ENCODE measurements at regions not wholly inside any gene's neighbourhood (a gene's known extent, or its start where the extent isn't known, plus 50 kb on each side); places are given as distances from the start of the nearest gene placed in this dataset.
A peak's percentile ranks its signal among the peaks of the same experiment; 100 is the strongest.

- H3K36me3 ChIP-seq (ENCODE audit: insufficient read depth, low read length), result no peaks in the 10 kb centered on the region
- H3K4me1 Mint-ChIP-seq (ENCODE audit: low read depth, unreplicated experiment), result peaks cover 25% of the 10 kb centered on the region
These were observed 149.3 kb upstream of the B3GAT1 start for GRCh38 chr11:134561331-134561720.

GRCh38 chr11:134560566-134561330, 148.7 kb upstream of the B3GAT1 start:
- no peaks in the 10 kb centered on the region for H3K27me3 ChIP-seq (ENCODE audit: insufficient read depth, low read length)
- H3K4me1 ChIP-seq (ENCODE audit: insufficient read depth, low read length), result no peaks in the 10 kb centered on the region
- no peaks in the 10 kb centered on the region for H3K9me3 Mint-ChIP-seq (ENCODE audit: unreplicated experiment)
- TF ChIP-seq EZH2 (IDR thresholded peaks at IDR 0.05; ENCODE audit: insufficient read depth, low read length) (no peak), CTCF (IDR thresholded peaks at IDR 0.05; ENCODE audit: insufficient read depth, low read depth, low read length) (no peak)
- H3K9ac ChIP-seq (ENCODE audit: low read length), result no peak overlapping the region
- H3K79me2 ChIP-seq (ENCODE audit: insufficient read depth, low read length), result no peaks in the 10 kb centered on the region
- H3K36me3 ChIP-seq (ENCODE audit: insufficient read depth, low read length), result no peaks in the 10 kb centered on the region
- H3K36me3 Mint-ChIP-seq (ENCODE audit: low read depth, unreplicated experiment), result peaks cover 2% of the 10 kb centered on the region
- H3K4me3 ChIP-seq (ENCODE audit: insufficient read depth, low read depth, low read length), result no peak overlapping the region
- H3K27me3 Mint-ChIP-seq (ENCODE audit: low read depth, unreplicated experiment), result peaks cover 30% of the 10 kb centered on the region
- DNase-seq (ENCODE audit: low read depth), result no peak
- peaks cover 10% of the 10 kb centered on the region for H3K9me3 ChIP-seq (ENCODE audit: insufficient read depth, low read depth, low read length)
- H3K4me1 Mint-ChIP-seq (ENCODE audit: low read depth, unreplicated experiment), result peaks cover 25% of the 10 kb centered on the region
- H4K20me1 ChIP-seq (ENCODE audit: insufficient read depth, low read length), result no peaks in the 10 kb centered on the region
- no peak overlapping the region for H2AFZ ChIP-seq (ENCODE audit: low read depth, low read length)
- H3K27ac ChIP-seq (ENCODE audit: low read depth, low read length), result no peak overlapping the region
- no peak overlapping the region for H3K4me3 Mint-ChIP-seq (ENCODE audit: unreplicated experiment)
- no peak for FAIRE-seq
- H3K27ac Mint-ChIP-seq (ENCODE audit: unreplicated experiment), result peak overlapping the region; percentile 29
- no peak overlapping the region for H3K4me2 ChIP-seq (ENCODE audit: low read length)

More at GRCh38 chr11:134561331-134561720, 149.3 kb upstream of the B3GAT1 start:
- Histone ChIP-seq H3K27me3 (ENCODE audit: insufficient read depth, low read length) (no peaks in the 10 kb centered on the region), H3K4me3 (ENCODE audit: insufficient read depth, low read depth, low read length) (no peak overlapping the region), H2AFZ (ENCODE audit: low read depth, low read length) (no peak overlapping the region), H4K20me1 (ENCODE audit: insufficient read depth, low read length) (no peaks in the 10 kb centered on the region), H3K27ac (ENCODE audit: low read depth, low read length) (no peak overlapping the region), H3K4me2 (ENCODE audit: low read length) (no peak overlapping the region), H3K9ac (ENCODE audit: low read length) (no peak overlapping the region), H3K9me3 (ENCODE audit: insufficient read depth, low read depth, low read length) (peaks cover 8% of the 10 kb centered on the region), H3K79me2 (ENCODE audit: insufficient read depth, low read length) (no peaks in the 10 kb centered on the region), H3K4me1 (ENCODE audit: insufficient read depth, low read length) (no peaks in the 10 kb centered on the region)
- Mint-ChIP-seq H3K4me3 (ENCODE audit: unreplicated experiment) (no peak overlapping the region), H3K27ac (ENCODE audit: unreplicated experiment) (no peak overlapping the region), H3K36me3 (ENCODE audit: low read depth, unreplicated experiment) (peaks cover 2% of the 10 kb centered on the region), H3K27me3 (ENCODE audit: low read depth, unreplicated experiment) (peaks cover 26% of the 10 kb centered on the region), H3K9me3 (ENCODE audit: unreplicated experiment) (no peaks in the 10 kb centered on the region)
- TF ChIP-seq EZH2 (IDR thresholded peaks at IDR 0.05; ENCODE audit: insufficient read depth, low read length), result no peak
- TF ChIP-seq CTCF (IDR thresholded peaks at IDR 0.05; ENCODE audit: insufficient read depth, low read depth, low read length), result no peak
- no peak for FAIRE-seq
- DNase-seq (ENCODE audit: low read depth), result no peak

- no peak for FAIRE-seq
- Histone ChIP-seq H3K4me2 (ENCODE audit: low read length) (no peak overlapping the region), H2AFZ (ENCODE audit: low read depth, low read length) (no peak overlapping the region), H3K79me2 (ENCODE audit: insufficient read depth, low read length) (no peaks in the 10 kb centered on the region), H3K27ac (ENCODE audit: low read depth, low read length) (no peak overlapping the region), H3K36me3 (ENCODE audit: insufficient read depth, low read length) (no peaks in the 10 kb centered on the region), H3K4me1 (ENCODE audit: insufficient read depth, low read length) (no peaks in the 10 kb centered on the region), H3K9me3 (ENCODE audit: insufficient read depth, low read depth, low read length) (peaks cover 6% of the 10 kb centered on the region), H3K4me3 (ENCODE audit: insufficient read depth, low read depth, low read length) (no peak overlapping the region), H3K27me3 (ENCODE audit: insufficient read depth, low read length) (no peaks in the 10 kb centered on the region), H4K20me1 (ENCODE audit: insufficient read depth, low read length) (no peaks in the 10 kb centered on the region), H3K9ac (ENCODE audit: low read length) (no peak overlapping the region)
- Mint-ChIP-seq H3K4me1 (ENCODE audit: low read depth, unreplicated experiment) (peaks cover 25% of the 10 kb centered on the region), H3K27ac (ENCODE audit: unreplicated experiment) (peak overlapping the region; percentile 29), H3K36me3 (ENCODE audit: low read depth, unreplicated experiment) (peaks cover 2% of the 10 kb centered on the region), H3K27me3 (ENCODE audit: low read depth, unreplicated experiment) (peaks cover 36% of the 10 kb centered on the region), H3K9me3 (ENCODE audit: unreplicated experiment) (no peaks in the 10 kb centered on the region), H3K4me3 (ENCODE audit: unreplicated experiment) (no peak overlapping the region)
- no peak for DNase-seq (ENCODE audit: low read depth)
- no peak for TF ChIP-seq EZH2 (IDR thresholded peaks at IDR 0.05; ENCODE audit: insufficient read depth, low read length)
- no peak for TF ChIP-seq CTCF (IDR thresholded peaks at IDR 0.05; ENCODE audit: insufficient read depth, low read depth, low read length)
These were observed 148.0 kb upstream of the B3GAT1 start for GRCh38 chr11:134560066-134560465.

All from astrocyte (in vitro differentiated cells and primary cell).